NCI-H524 (cell line): ENCODE measurements at regions not wholly inside any gene's neighbourhood (a gene's known extent, or its start where the extent isn't known, plus 50 kb on each side); places are given as distances from the start of the nearest gene placed in this dataset.

Source experiments
- DNase-seq, 2 experiments: peaks; one replicate each; lab custom pipeline; 2025; lab: John Stamatoyannopoulos, UW

DNA sequence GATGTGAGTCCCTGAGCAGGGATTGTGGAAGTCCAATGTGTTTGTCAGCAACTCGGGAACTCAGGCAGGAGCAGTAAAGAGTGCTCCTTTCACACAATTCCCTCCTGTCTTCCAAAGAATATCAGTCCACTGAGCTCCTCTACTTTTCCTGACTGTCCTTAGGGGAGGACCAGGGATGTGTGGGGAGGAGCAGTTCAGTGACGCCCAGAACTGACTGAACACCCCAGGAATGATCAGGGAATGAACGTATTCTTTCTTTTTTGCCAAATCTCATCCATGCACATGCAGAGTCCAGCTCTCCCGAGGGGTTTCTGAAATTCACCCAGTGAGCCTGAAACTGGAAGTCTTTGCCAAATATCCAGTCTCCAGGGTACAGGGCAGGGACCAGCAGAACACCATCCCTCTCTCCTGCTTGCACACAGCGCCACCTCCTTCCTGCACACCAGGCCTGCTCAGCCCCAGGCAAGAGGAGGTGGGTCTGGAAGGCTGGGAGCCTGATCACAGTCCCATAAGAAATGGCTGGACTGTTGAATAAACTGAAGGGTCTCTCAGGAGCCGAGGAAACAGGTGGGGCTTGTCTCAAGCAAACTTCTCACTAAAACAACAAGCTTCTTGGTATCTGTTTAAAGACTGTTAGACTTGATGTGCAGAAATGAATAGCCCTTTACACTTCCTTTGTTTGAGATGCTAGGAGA, 294.7 kb downstream of the C7orf25 start:
- no peak for DNase-seq

DNA sequence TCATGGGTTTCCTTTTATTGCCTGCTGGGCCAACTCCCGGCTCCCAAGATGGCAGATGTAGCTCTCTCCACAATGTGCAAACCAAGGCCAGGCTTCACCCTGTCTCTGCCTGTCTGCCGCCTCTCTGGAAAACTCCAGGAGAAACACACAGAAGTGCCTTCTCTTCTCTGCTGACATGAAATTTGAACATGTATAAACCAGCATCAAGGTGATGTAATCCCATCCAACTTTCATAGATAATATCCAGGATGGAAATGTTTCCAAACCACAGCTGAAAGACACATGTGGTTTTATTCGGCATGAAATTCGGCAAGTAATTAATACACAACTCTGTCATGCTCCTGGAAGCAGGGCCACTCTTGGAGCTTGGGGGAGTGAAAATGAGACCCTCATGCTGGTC, 297.2 kb downstream of the C7orf25 start:
- no peak for DNase-seq

DNA sequence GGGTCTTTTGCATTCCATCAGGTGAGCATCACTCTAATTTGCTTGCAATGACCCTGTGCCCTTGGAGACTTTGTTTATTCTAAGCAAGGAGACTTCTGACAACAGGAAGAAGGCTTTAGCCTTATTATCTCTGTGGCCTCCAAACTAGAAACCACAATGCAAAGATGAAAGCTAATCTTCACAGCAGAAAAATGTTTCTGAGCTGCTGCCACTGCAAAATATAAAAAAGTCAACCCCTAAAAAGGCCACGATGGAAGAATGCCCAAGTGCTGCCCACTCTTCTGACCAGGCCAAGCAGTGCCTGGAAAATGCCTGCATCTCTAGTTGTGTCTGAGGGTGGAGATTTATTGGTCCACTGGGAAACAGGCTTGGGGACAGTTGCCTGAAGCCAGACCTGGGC, 299.9 kb downstream of the C7orf25 start:
- DNase-seq = no peak

DNA sequence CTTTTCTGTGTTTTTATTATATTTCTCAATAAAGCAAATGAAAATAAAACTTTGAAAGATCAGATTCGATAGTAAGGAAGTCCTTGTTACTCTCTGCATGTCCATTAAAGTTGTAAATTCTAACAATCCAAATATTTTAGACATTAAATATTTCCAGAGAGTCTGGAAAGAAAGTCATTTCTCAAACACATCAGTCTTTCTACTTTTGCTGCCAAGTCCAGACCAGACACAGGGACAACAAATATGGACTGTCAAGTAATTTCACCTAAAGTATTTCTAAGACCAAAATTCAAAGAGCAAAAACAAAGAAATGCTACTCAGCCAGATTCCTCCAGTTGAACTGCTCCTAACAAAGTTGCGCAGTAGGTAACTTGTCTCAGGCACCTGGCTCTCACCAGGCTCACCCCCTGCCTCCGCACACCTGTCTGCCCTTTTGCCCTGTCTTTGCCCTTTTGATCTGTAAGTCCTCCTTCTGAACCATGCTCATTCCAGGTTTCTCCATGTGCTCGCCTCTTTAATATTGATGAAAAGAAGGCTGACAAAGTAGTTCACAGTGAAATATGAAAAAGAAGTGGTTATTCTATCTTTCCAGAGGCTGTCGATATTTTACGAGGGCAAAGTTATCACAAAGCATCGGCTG, 300.5 kb downstream of the C7orf25 start:
- DNase-seq = no peak

DNA sequence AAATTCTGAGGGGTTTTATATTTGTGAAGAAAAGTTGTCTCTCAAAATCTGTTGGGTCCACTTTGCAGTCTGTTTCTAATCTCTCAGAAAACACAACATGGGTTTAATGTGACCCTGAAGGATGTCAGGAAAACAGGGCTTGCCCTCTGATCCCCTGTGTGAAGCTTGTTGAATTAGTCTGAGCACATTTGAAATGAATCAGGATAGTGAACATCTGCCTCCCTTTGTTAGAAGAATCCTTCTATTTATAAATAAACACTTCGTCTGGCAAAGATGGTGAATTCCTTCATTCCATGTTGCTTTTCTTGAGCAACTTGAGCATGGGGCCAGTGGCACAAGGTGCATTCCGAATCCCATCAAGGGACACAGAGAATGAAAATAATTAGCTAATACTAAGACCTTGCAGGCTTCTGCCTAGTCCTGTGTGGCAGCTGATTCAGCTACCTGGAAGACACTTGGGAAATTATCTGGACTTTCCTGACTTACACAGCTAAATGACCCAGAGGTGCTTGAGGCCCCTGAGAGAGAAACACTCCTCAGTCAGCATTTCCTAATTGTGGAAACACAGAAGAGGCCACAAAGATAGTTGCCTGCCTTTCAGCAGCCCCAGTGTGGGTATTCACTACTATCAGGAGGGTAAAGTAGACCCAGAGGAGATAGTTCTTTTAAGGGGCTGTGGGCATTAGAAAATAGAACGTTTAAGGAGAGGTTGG, 305.5 kb downstream of the C7orf25 start:
- DNase-seq = no peak

DNA sequence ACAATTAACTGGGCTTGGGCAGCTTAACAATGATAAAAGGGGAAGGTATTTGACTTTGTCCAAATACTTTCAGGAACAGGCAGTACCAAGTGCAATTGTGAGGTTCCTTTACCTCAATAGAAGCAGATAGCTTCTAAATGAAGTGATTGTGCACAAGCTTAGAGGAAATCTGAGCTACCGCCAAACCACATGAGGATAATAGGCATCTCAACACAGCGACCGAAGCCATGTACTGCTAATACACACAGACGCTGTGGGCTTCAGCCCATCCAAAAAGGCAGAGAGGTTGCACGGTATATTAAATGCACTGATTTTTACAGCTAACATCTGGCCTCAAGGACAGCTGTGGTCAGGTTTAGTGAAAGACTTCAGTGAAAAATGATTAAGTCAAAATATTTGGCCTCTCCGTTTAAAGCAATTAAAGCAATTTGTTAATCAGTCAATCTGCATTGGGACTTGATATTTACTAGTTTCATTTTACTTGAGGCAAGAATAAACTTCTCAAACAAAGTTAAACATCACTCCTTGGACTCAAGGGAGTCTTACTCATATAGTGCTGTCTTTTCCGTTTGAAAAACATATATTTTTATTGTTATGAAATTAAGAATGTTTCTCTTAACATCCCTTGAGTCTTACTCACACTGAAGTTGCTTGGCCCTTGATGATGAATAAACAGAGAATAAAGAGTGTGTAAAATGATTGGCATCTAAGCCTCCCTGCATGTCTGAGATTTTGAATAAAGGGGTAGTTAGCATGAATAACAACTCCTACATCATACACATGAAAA, 306.3 kb downstream of the C7orf25 start:
- no peak for DNase-seq

DNA sequence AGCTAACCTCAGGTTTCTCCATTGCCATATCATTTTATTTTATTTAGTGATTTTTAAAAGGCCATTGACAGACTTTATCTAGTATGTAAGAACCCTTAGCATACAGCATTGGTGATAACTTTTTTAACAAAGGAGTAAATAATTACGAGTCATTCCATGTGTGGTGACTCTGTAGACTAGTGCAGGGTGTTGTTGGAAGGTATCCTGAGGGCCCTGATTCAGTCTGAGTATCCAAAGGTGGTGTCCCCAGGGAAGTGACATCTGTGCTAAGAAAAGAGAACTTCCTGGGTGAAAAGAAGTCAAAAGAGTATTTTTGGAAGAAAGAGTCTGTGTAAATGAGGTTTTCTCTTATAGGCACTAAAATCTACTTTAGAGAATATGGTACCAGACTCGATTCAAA, 308.4 kb downstream of the C7orf25 start:
- no peak for DNase-seq

DNA sequence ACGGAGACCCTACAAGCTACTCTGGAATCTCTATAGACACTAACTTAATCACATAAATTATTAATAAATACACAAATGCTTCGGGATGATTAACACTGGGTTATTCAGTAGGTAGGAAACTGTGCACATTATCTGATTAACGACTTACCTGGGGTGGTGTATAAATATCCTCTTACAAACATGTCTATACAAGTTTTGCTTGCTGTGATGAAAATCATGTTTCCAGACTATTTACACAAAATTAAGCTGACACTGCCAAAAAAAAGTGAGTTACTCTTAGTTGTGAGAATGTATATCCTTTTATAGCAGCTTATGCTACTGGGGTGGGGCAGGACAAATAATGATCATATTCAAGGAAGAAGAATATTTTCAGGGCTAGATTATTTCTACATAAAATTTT, 314.6 kb downstream of the C7orf25 start:
- no peak for DNase-seq

DNA sequence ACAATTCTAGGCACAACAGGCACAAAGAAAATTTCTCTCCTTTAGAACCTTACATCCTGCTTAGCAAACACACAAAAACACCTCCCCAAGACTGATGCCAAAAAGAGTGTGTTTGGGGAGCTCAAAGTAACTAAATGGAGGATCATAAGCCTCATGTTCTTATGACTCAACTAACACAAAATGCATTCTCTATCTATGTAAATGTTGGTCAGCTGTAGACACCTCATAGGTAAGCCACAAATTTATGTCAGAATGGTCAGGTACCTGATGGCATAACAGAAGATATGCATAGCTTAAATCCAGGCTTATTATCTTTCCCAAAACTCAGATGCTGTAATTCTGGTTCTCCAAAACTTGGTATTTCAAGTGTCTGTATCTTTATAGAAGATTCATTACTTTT, 315.1 kb downstream of the C7orf25 start:
- no peak for DNase-seq

DNA sequence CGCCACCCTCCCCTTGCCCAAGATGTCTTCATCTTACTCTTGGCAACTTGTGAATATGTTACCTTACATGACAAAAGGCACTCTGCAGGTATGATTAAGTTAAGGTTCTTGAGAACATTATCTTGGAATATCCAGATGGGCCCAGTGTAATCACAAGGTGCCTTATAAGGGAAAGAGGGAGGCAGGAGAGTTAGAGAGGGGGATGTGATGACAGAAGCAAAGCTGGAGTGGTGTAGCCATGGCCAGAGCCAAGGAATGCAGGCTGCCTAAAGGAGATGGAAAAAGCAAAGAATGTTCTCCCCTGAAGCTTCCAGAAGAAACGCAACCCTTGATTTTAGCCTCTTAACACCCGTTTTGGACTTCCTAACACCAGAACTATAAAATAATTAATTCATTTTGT, 318.0 kb downstream of the C7orf25 start:
- DNase-seq = no peak

DNA sequence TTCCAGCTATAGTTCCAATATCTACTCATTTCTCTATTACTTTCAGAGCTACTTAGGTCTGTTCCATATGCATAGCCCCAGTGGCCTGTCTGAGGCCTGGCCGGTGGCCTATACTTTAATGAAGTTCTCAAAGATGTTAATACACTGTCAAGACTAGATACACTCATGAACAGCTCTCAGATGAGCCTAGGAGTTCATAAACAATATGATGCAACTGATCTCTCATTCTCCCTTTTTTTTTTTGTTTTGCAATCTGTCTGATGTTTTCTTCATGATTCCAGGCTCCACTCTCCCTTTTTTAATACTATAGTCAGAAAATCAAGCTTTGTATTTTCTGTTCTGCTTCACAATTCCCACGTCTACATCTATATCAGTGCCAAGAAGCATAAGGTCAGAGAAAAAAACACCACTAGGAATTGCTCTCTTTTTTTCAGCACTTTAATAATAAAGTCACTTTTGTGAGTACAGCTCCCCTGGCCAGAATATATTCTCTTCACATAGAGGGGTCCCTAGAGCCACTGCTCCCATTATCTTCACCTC, 321.0 kb downstream of the C7orf25 start:
- DNase-seq = no peak

DNA sequence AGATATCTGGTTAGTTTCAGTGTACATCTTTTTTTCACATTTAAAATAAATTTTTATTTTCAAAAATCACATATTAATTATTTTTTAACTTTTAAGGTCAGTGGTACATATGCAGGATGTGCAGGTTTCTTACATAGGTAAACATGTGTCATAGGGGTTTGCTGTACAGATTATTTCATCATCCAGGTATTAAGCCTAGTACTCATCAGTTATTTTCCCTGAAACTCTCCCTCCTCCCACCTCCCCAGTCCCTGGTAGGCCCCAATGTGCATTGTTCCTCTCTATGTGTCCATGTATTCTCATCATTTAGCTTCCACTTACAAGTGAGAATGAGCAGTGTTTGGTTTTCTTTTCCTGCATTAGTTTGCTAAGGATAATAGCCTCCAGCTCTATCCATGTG, 323.0 kb downstream of the C7orf25 start:
- no peak for DNase-seq

DNA sequence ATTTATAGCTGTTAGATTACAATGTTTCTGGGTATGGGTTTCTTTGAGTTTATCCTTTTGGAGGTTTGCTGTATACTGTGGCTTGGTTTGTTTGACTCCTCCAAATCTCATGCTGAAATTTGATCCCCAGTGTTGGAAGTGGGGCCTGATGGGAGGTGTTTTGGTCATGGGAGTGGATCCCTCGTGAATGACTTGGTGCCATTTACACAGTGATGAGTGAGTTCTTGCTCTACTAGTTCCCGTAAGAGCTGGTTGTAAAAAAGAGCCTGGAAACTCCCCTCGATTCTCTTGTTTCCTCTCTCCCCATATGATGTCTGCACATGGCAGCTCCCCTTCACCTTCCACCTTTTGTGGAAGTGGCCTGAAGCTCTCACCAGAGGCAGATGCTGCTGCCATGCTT, 324.1 kb downstream of the C7orf25 start:
- no peak for DNase-seq

DNA sequence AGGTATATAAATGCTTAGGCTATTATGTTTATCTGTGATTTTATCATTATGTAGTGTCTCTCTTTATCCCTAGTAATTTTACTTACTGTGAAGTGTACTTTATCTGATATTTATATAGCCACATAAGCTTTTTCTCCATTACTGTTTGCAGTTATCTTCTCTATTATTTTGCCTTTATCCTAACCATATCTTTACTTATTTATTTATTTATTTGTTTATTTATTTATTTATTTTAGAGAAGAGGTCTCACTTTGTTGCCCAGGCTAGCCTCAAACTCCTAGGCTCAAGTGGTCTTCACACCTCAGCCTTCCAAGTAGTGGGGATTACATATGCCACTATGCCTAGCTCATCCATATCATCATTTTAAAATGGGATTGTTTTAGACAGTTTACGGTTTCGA, 331.8 kb downstream of the C7orf25 start:
- DNase-seq = no peak

DNA sequence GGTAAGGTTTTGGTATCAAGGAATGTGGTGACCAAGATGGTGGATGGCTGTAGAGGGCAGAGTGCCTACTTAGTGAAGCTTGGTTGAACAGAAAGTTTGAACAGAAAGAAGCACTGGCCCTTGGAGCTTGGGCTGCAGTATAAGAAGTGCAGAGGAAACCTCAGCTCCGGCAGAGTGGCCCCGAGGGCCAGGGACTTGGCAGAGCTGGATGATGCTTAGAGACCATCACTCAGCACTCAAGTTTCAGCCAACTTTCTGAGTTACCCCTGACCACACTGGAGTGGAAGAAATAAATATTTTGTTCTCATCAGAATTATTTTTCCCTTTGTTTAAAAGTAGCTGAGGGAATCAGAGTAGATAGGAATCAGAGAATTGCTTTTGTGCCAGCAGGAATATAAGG, 336.7 kb downstream of the C7orf25 start:
- DNase-seq = no peak

DNA sequence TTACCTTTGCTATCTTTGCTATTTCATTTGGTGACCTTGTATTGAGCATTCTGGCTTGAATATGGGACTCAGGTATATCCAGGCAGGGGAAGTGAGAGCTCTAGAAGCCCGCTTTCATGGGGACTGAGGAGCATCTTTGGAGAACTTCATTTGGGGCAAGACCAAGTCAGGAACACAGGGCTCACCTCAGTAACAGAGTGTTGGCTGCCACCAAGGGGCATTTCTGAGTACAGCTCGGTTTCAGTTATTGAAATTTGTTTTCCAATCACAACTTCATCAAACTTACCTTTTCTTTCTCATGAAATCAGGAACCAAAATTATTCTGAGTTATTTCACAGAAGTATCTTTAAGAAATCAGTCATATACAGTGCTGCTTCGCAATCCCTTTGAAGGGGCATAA, 337.2 kb downstream of the C7orf25 start:
- no peak for DNase-seq

DNA sequence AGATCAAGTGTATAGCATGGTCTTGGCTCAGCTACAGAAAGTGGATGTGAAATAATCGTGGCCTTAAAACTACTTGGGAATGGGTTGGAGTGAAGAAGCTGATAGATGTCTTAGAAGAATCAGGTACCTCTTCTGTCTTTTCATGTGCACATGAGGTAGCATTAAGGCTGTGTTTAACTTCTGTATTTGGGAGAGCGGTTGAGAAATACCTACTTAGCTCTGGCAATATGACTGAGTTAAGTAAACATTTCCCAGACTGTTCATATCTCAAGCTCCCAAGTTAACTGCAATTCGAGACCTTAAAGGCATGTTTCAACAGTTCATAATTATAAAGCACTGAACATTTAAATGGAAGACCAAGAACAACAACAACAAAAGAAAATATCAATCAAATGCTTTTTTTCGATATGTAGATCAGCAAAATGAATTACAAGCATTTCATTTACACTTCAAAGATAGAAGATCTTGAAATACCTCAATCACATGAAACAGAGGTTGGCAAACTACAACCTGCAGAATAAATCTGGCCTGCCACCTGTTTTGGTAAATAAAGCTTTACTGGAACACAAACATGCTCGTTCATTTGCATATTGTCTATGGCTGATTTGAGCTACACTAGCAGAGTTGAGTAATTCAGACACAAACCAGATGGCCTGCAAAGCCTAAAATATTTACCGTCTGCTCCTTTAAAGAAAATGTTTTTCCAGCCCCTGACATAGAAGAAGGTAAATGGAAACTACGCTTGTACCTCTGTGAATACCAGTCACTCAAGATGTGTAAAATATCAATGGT, 337.1 kb upstream of the GLI3 start:
- no peak for DNase-seq

DNA sequence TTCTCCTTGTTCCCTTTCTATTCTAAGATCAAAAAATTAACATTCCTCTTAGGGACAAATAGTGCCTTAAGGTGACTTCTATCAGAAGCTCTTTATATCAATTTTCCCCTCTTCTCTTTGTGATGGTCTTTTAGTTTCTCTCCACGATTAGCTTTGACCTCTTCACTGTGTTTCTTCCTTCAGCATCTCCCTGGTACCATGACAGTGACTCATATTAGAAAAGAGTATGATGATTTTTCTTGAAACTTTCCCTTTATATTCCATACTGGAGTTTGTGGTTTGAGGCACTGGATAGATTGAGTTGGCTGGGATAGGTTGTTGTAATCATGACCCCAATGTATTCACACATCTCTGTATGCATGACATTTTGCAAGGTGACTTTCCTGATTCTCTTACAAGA, 335.6 kb upstream of the GLI3 start:
- no peak for DNase-seq

DNA sequence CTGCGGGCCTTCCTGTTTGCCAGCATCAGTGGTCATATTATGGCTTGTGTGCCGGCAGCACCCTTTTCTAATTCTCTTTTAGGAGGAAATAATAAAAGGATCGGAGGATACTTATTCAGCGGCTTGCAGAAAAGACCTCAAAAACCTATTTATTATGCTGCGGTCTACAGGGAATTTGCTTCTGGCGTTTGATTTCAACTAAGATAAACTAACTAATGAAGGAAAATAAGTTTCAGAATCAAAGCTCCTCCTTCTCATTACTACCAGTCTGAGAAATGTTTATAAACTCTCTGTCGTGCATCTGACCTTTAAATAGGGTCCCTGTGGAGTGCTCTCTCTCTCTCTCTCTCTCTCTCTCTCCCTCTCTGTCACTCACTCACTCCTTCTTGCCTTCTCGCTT, 335.0 kb upstream of the GLI3 start:
- no peak for DNase-seq

DNA sequence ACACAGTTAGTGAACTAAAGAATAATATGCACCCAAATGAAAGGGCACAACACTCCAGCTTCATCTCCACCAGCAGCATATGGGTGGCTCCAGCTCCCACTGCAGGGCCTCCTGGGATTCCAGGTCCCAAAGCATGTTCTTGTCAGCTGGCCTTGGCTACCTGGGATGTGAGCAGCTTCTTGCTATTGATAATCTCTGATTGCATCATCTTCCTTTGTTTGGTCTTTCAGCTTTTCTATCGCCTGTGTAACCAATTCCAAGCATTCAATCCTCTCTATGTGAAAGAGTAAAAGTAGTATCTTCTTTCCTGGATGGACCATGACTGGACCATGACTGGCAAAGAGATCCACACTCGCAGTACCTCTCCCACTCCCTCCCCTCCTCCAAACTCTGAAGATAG, 333.9 kb upstream of the GLI3 start:
- DNase-seq = no peak

DNA sequence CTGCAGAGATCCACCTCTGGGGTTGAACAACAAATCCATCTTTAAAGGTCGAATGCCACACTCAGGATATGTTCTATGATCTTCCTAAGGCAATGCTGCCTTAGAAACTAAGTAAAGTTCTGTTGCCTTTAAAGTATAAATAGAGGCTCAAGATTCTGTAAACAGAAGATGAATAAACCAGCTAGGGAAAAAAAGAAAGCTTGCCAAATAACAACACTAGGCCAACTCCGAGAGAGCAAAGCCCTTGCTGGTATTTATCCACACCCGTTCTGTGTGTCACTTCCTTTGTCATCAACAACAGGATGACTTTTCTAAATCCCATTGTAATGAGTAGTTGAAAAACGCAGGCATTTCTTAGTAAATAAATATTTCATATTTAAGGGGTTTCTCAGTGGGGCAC, 330.0 kb upstream of the GLI3 start:
- no peak for DNase-seq

DNA sequence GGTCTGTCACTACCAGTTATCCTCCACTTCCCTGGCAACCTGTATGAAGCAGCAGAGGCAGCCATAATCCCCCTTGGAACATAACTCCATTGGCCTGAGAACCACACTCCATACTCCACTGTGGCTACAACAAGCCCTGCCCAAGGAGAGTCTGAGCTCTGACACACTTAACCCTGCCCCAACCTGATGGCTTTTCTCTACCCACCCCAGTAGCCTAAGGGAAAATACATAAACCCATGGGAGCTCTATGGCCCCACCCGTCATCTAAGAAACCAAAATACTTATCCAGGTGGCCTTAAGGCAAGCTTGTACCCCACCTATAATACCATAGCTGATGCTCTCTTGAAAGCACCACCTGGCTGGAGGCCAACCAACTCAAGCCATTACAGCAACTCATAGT, 324.8 kb upstream of the GLI3 start:
- no peak for DNase-seq
